Fibroblast of lung (primary cell): ENCODE measurements at regions not wholly inside any gene's neighbourhood (a gene's known extent, or its start where the extent isn't known, plus 50 kb on each side); places are given as distances from the start of the nearest gene placed in this dataset.

Experiments
- CTCF ChIP-seq, 2 donors: IDR thresholded peaks in 1 of 2; conservative IDR thresholded peaks in 1 of 2; 1 replicate in 1 of 2; 2 replicates in 1 of 2; pipeline ENCODE4 v1.5.1; 2011 to 2012; ENCODE audit warnings: low read length in 2 of 2, control low read depth in 1 of 2, inconsistent platforms in 1 of 2, low read depth in 1 of 2, mild to moderate bottlenecking in 1 of 2
- EZH2 ChIP-seq: IDR thresholded peaks from 2 replicates; pipeline ENCODE4 v1.5.1; 2012; ENCODE audit warnings: low read length, control low read depth, mild to moderate bottlenecking; ENCODE audit errors: missing control alignments

- no peak for TF ChIP-seq CTCF (conservative IDR thresholded peaks at IDR 0.05 in 1 of 2, IDR thresholded peaks at IDR 0.05 in 1 of 2; ENCODE audit: low read depth in 1 of 2, low read length in 2 of 2)
- no peak for TF ChIP-seq EZH2
Measured at GRCh38 chr2:187920511-187920910, 366.3 kb upstream of the TFPI start.
